Activated T-helper 17 cell treated with anti-CD3 and anti-CD28 coated beads, Interleukin-2, amount 50 U/mL, for 72 hours (primary cell): ENCODE measurements at regions not wholly inside any gene's neighbourhood (a gene's known extent, or its start where the extent isn't known, plus 50 kb on each side); places are given as distances from the start of the nearest gene placed in this dataset.

Experiments
- ATAC-seq: fragments of 150-1000 bp; cut with Tn5 transposase; replicated peaks from 2 replicates; pipeline ENCODE4 v1.10.0; 2021; ENCODE audit warnings: mild to moderate bottlenecking, moderate library complexity
- H3K27ac Mint-ChIP-seq: one replicate; pipeline ENCODE4 v1.8.0; 2022; ENCODE audit warnings: mixed read lengths
- H3K27me3 Mint-ChIP-seq: one replicate; pipeline ENCODE4 v1.8.0; 2022; ENCODE audit warnings: mixed read lengths
- H3K36me3 Mint-ChIP-seq: one replicate; pipeline ENCODE4 v1.8.0; 2022; ENCODE audit warnings: low read depth, mild to moderate bottlenecking, mixed read lengths
- H3K4me1 Mint-ChIP-seq: one replicate; pipeline ENCODE4 v1.8.0; 2022; ENCODE audit warnings: mixed read lengths
- H3K4me3 Mint-ChIP-seq: one replicate; pipeline ENCODE4 v1.8.0; 2022; ENCODE audit warnings: mild to moderate bottlenecking, mixed read lengths
- H3K9me3 Mint-ChIP-seq: one replicate; pipeline ENCODE4 v1.8.0; 2022; ENCODE audit warnings: mixed read lengths

DNA sequence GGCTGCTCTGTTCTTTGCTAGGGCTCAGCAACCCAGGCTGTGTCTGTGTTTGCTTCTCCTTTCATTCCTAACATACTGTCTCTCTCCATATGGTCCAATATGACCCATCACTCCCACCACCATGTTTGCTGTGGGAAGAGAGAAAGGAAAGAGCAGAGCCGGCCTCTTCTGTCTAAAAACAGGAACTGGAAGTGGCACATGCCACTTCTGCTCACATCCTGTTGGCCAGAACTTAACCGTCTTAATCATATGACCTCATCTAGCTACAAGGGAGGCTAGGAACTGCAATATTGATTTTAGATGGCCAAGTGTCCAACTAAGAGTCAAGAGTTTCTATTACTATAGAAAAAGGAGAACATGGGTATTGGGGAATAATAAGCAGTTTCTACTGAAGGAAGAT lies 212.5 kb upstream of the CHD6 start:
- Mint-ChIP-seq H3K27ac (no peak overlapping the region), H3K9me3 (peaks cover 8% of the 10 kb centered on the region)

DNA sequence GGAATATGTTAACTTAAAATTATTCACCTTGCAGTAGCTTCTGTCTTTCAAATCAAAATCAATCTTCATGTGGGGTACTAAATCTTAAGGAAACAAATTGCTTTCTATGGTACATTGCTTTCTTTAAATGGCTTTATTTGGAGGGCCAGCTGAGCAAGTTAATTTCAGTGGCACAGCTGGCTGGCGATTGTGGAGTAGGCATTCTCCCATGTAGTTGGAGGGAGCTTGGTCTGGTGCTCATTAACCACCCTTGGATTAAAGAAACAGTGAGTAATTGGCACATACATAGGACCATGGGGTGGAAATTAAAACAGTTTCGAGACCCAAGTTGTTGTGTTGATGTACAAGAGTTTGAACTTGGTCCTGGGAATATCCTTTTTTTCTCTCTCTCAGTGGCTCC lies 201.3 kb upstream of the CHD6 start:
- no peaks in the 10 kb centered on the region for H3K27me3 Mint-ChIP-seq
- no peak for ATAC-seq
- no peak overlapping the region for H3K27ac Mint-ChIP-seq
- H3K36me3 Mint-ChIP-seq = no peaks in the 10 kb centered on the region
- no peak overlapping the region for H3K4me3 Mint-ChIP-seq
- H3K9me3 Mint-ChIP-seq = no peaks in the 10 kb centered on the region
- no peaks in the 10 kb centered on the region for H3K4me1 Mint-ChIP-seq

More for the DNA sequence above, 212.5 kb upstream of the CHD6 start:
- Mint-ChIP-seq H3K4me3 (no peak overlapping the region), H3K36me3 (no peaks in the 10 kb centered on the region), H3K4me1 (no peaks in the 10 kb centered on the region), H3K27me3 (peaks cover 27% of the 10 kb centered on the region)
- no peak for ATAC-seq

DNA sequence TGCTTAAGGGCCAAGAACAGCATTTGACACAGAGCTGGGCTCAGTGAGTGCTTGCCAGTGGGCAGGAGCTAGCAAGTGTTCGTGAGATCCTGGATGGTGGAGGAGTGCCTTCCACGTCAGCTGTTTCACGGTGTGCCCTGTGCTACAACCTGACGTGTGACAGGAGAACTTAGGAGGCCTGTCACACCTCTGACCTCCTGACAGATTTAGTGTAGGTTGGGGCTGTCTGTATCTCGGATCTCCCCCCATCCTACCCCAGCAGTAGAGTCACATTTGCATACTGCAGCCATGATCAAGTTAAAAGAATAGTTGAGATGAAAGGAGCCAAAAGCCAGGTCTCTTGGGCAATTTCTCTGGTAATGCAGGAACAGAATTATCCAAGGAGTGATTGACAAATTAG lies 200.8 kb upstream of the CHD6 start:
- H3K4me1 Mint-ChIP-seq = no peaks in the 10 kb centered on the region
- ATAC-seq = no peak
- H3K4me3 Mint-ChIP-seq = no peak overlapping the region
- no peaks in the 10 kb centered on the region for H3K36me3 Mint-ChIP-seq
- no peaks in the 10 kb centered on the region for H3K27me3 Mint-ChIP-seq
- no peak overlapping the region for H3K27ac Mint-ChIP-seq
- H3K9me3 Mint-ChIP-seq = no peaks in the 10 kb centered on the region

DNA sequence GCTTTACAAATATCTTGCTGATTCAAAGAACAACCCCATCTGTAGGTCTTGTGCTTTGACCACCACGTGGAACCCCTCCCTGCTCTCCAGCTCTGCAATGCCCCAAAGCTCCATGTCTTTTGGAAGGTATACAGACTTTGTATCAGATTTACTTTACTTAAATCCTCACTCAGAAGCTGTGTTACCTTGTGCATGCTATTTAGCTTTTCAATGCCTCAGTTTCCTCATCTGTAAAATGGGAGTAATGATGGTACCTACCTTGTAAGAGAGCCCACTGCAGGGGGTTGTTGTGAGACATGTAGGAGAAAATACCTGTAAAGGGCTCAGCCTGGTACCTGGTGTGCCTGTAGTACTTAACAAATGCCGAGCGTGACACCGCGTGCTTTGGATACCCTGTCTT lies 200.2 kb upstream of the CHD6 start:
- ATAC-seq = no peak
- no peak overlapping the region for H3K27ac Mint-ChIP-seq
- peaks cover 3% of the 10 kb centered on the region for H3K27me3 Mint-ChIP-seq
- peaks cover 3% of the 10 kb centered on the region for H3K9me3 Mint-ChIP-seq
- H3K4me1 Mint-ChIP-seq = no peaks in the 10 kb centered on the region
- no peaks in the 10 kb centered on the region for H3K36me3 Mint-ChIP-seq
- no peak overlapping the region for H3K4me3 Mint-ChIP-seq

DNA sequence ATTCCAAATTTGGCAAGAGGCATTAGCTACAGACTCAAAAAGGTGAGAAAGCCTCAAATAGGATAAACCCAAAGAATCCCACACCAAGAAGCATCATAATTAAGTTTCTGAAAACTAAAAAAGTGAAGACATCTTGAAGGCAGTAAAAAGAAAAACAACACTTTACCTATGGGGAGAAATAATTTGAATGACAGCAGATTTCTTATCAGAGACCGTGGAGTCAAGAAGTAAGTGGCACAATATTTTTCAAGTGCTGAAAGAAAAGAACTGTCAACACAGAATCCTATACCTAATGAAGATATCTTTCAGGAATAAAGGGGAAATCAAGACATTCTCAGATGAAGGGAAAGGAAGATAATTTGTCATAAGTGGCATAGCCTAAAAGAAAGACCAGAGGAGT lies 193.3 kb upstream of the CHD6 start:
- peaks cover 8% of the 10 kb centered on the region for H3K27me3 Mint-ChIP-seq
- H3K4me1 Mint-ChIP-seq = no peaks in the 10 kb centered on the region
- no peak for ATAC-seq
- peaks cover 4% of the 10 kb centered on the region for H3K9me3 Mint-ChIP-seq
- no peak overlapping the region for H3K4me3 Mint-ChIP-seq
- H3K36me3 Mint-ChIP-seq = no peaks in the 10 kb centered on the region
- no peak overlapping the region for H3K27ac Mint-ChIP-seq

DNA sequence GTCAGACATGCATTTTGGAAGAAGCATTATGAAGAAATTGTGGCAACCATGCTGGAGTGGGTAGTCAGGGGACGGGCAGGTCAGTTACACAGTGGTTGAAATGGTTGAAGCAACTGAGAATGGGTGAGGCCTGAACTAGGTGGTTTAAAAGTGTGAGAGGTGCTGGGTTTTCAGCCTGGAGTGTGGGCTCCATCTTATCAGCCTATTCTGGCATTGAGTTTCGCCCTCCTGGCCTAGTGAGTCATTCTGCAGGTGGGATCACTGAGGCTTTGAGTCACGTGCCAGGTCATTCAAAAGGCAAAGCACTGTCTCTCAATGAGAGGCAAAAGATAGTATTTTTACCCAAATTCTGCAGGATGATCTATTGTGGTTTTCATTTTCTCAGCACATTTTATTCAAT lies 181.9 kb upstream of the CHD6 start:
- Mint-ChIP-seq H3K4me1 (no peaks in the 10 kb centered on the region), H3K36me3 (no peaks in the 10 kb centered on the region), H3K9me3 (no peaks in the 10 kb centered on the region), H3K27ac (no peak overlapping the region), H3K27me3 (peaks cover 3% of the 10 kb centered on the region), H3K4me3 (no peak overlapping the region)
- ATAC-seq = no peak

DNA sequence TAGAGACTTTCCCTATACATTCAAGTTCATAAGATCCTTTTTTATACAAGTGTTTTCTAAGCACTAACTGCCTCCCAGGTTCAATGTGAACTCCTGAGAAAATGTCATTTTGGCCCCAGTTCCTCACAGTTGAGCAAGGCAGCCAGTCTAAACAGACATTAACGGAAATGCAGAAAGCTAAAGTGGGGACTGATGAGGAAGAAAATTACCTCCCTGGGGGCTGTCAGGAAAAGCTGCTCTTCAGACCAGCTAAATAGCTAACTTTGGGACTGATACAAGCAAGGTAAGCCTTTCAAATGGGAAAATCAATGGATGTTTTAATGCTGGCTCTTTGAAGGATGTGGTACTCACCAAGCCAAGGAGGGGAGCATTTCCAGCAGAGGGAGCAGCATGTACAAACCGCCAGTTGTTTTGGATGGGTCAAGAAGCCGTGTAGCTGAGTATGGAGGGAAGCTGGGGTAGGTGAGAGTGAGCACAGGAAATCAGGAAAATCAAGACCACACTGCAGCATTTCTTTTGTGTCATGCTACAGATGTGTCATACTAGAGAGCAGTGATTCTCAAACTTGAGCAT lies 180.8 kb upstream of the CHD6 start:
- H3K9me3 Mint-ChIP-seq = no peaks in the 10 kb centered on the region
- peaks cover 7% of the 10 kb centered on the region for H3K27me3 Mint-ChIP-seq
- H3K4me3 Mint-ChIP-seq = no peak overlapping the region
- ATAC-seq = no peak
- H3K4me1 Mint-ChIP-seq = no peaks in the 10 kb centered on the region
- H3K27ac Mint-ChIP-seq = no peak overlapping the region
- H3K36me3 Mint-ChIP-seq = no peaks in the 10 kb centered on the region

DNA sequence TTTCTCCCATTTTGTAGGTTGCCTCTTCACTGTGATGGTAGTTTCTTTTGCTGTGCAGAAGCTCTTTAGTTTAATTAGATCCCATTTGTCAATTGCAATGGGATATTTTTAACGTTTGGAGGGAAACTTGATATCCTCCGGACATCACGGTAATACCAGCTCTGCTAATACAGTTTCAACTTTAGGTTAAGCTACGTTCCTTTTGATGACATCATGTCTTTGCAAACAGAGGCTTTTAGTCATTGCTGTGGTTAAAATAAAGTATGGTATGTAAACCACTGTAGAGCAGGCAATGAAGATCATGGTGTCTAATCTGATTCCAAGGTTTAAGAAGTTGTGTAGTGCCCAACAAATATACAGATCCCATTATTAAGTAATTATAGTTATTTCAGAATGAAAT lies 168.0 kb upstream of the CHD6 start:
- H3K27me3 Mint-ChIP-seq = peaks cover 18% of the 10 kb centered on the region
- no peaks in the 10 kb centered on the region for H3K4me1 Mint-ChIP-seq
- H3K9me3 Mint-ChIP-seq = no peaks in the 10 kb centered on the region
- no peak for ATAC-seq
- no peak overlapping the region for H3K4me3 Mint-ChIP-seq
- H3K27ac Mint-ChIP-seq = no peak overlapping the region
- H3K36me3 Mint-ChIP-seq = no peaks in the 10 kb centered on the region

DNA sequence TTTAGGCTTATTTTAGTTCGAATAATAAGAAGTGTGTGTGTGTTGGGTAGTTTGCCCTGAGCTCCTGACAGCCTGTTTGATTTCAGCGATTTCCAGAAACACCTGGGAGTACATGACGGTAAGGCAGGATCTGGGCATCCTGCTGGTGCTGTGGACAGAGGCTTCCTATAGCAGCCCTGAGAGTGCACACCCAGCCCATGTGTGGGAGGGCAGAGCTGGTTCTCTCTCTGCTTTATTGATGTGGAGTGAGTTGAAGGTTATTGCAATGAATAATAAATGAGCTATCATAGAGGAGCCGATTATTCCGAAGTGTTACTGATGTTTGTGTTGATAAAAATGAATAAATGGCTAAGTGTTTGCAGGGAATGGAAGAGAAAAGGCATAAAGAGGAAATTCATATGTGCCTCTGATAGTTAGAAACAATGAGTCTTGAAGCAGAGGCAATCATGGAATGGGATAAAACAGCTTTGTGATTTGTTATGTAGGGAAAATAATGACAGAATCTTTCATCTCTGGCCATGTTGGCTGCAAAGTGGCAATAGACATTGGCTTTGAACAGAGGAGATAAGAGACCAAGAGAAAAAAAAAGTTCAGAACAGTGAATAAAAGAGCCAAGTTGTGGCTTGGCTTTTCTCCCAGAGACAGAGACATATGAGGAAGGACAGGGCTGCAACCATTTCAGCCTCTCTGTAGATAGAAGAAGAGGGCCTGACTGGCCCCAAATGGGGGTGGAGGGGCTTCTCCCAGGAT lies 166.2 kb upstream of the CHD6 start:
- H3K27me3 Mint-ChIP-seq = peaks cover 25% of the 10 kb centered on the region
- no peaks in the 10 kb centered on the region for H3K36me3 Mint-ChIP-seq
- no peak overlapping the region for H3K27ac Mint-ChIP-seq
- ATAC-seq = no peak
- no peak overlapping the region for H3K4me3 Mint-ChIP-seq
- no peaks in the 10 kb centered on the region for H3K4me1 Mint-ChIP-seq
- no peaks in the 10 kb centered on the region for H3K9me3 Mint-ChIP-seq

DNA sequence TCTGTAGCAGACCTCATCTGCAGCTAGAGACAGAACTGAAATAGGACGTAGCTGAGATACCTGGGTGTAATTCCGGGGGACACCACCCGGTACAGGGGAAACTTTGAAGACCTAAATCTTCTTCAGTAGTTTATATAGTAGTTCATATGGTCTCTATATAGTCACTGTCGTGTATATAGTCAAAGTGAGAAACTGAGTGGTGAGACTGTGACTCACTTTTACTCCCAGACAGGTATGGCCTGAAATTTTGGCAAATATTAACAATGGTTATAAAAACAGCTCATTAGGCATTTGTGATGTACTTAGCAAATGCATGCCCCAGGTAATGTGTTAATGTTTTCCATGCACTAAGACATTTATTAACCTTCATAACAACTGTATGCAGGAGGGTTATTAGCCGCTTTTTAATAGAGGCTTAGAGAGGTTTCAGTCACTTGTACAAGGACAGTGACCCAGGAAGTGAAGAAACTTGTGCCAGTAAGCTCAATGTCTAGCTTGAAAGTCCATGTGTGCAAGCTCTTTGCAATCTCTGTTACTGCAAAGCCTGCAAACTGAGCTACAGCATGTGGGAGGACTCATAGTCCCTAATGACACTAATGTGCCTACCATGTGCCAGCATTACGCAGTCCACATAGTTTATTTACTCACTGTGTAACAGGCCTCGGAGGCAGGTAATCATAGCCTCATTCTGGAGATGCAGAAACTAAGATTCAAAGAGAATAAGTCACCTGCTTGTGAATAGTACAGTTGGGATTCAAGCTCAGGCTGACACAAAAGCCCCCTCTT lies 165.4 kb upstream of the CHD6 start:
- Mint-ChIP-seq H3K27ac (no peak overlapping the region), H3K27me3 (peaks cover 22% of the 10 kb centered on the region), H3K36me3 (no peaks in the 10 kb centered on the region), H3K4me1 (no peaks in the 10 kb centered on the region), H3K9me3 (no peaks in the 10 kb centered on the region), H3K4me3 (no peak overlapping the region)
- peak; percentile 28 for ATAC-seq

DNA sequence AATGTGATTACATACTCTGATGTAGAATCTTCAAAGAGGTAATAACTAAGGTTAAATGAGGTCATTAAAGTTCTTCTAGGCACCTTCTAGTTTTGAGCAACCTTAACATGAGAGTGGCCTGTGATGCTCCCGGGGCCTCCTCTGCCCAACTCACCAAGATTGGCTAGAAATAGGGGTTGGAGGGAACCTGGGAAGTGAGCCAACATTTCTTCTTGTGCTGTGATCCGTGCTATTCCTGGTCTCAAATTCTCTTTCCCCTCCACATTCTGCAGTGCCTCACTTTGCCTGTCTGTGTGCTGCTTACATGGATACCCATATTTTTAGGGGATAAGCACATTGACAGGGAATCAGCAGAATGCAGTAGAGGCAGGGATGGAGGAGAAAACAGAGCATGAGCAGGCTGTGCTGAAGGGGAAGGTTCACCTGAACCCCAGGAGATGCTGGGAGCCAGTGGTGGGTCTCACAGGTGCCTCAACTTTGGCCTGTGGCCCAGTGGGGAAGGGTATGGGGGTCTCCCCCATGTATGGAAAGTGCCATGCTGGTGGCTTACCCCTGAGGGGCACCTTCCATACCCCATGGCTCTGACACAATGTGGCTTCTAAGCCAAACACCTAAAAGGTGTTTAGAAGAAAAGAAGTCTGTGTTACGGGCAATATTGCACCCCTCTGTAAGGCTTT lies 164.7 kb upstream of the CHD6 start:
- Mint-ChIP-seq H3K27ac (no peak overlapping the region), H3K9me3 (no peaks in the 10 kb centered on the region), H3K4me1 (no peaks in the 10 kb centered on the region), H3K4me3 (no peak overlapping the region), H3K27me3 (peaks cover 19% of the 10 kb centered on the region), H3K36me3 (no peaks in the 10 kb centered on the region)
- no peak for ATAC-seq

DNA sequence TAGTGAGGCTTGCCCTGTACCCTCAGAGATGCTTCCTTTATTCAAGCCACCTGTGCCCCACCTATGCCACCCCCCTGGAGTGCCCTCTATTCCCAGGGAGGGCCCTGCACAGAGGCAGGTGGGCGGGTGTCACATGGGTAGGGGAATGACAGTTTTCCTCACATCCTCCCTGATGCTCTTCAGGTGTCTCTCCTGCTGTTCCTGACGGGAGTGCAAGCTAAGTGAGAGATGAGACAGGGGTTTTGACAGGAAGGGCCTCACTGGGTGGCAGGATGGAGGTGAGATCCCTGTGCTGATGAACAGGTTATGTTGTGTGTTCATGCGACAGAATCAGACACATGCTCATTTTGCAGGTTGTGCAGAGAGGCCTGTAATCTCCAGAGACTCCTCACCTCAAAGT lies 164.1 kb upstream of the CHD6 start:
- no peak for ATAC-seq
- H3K9me3 Mint-ChIP-seq = no peaks in the 10 kb centered on the region

DNA sequence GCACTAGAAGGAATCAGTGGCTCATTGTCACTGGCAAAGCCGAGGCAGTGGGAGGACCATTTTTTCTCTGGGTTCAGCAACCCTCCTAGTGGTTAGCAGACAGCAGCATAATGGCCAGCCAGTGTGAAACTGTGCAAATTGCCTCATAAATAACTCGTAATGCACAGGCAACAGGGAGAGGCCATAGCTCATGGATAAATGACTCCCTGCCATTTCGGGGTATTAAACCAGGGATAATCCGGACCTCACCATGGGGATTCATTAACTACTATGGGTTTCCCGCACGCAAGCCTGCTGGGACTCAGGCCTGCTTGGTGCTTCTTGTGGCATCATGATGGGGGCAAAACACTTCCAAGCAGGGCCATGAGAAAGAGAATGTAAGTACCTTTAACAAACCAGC lies 158.2 kb upstream of the CHD6 start:
- H3K36me3 Mint-ChIP-seq = no peaks in the 10 kb centered on the region
- peaks cover 32% of the 10 kb centered on the region for H3K27me3 Mint-ChIP-seq
- H3K9me3 Mint-ChIP-seq = no peaks in the 10 kb centered on the region
- H3K4me1 Mint-ChIP-seq = no peaks in the 10 kb centered on the region
- H3K4me3 Mint-ChIP-seq = no peak overlapping the region
- ATAC-seq = no peak
- no peak overlapping the region for H3K27ac Mint-ChIP-seq

More for the DNA sequence above, 164.1 kb upstream of the CHD6 start:
- H3K27me3 Mint-ChIP-seq = peaks cover 19% of the 10 kb centered on the region
- no peak overlapping the region for H3K4me3 Mint-ChIP-seq
- no peak overlapping the region for H3K27ac Mint-ChIP-seq
- no peaks in the 10 kb centered on the region for H3K4me1 Mint-ChIP-seq
- no peaks in the 10 kb centered on the region for H3K36me3 Mint-ChIP-seq

DNA sequence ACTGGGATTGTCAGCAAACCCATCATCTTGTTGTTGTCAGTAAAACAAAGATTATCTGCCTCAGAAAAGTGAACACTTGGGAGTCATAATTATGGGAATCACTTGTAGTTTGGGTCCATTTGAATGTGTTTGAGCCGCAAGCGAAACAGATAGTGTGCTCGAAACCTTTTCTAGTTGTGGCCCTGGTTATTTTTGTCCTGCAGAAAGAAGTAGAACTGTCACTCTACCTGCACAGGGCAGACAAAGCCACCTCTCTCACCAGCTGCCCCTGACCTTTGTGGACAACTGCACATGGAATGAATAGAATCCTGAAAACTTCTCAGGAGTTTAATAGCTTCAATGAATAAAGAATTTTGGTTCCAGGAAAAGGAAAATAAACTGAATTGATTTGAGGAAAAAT lies 156.1 kb upstream of the CHD6 start:
- peaks cover 24% of the 10 kb centered on the region for H3K27me3 Mint-ChIP-seq
- H3K27ac Mint-ChIP-seq = no peak overlapping the region
- no peaks in the 10 kb centered on the region for H3K36me3 Mint-ChIP-seq
- H3K4me1 Mint-ChIP-seq = no peaks in the 10 kb centered on the region
- no peak overlapping the region for H3K4me3 Mint-ChIP-seq
- no peaks in the 10 kb centered on the region for H3K9me3 Mint-ChIP-seq
- ATAC-seq = no peak

DNA sequence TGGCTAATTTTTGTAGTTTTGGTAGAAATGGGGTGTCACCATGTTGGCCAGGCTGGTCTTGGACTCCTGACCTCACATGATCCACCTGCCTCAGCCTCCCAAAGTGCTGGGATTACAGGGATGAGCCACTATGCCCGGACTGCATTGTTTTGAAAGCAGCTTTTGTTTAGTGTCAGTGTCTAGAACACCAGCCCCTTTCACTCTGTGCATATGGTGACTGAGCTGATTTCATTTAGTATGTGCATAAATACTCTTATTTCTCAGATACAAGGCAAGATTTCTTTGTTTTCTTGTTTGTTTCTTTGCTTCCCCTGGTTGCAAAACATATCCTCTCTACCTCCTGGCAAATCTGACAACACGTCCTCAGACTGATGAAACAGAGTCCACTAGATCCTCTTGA lies 152.8 kb upstream of the CHD6 start:
- no peak for ATAC-seq
- no peaks in the 10 kb centered on the region for H3K36me3 Mint-ChIP-seq
- H3K4me1 Mint-ChIP-seq = no peaks in the 10 kb centered on the region
- H3K27ac Mint-ChIP-seq = no peak overlapping the region
- peaks cover 23% of the 10 kb centered on the region for H3K27me3 Mint-ChIP-seq
- no peak overlapping the region for H3K4me3 Mint-ChIP-seq
- peaks cover 3% of the 10 kb centered on the region for H3K9me3 Mint-ChIP-seq
